ENCODE measurements at regions not wholly inside any gene's neighbourhood (a gene's known extent, or its start where the extent isn't known, plus 50 kb on each side); places are given as distances from the start of the nearest gene placed in this dataset.

DNA sequence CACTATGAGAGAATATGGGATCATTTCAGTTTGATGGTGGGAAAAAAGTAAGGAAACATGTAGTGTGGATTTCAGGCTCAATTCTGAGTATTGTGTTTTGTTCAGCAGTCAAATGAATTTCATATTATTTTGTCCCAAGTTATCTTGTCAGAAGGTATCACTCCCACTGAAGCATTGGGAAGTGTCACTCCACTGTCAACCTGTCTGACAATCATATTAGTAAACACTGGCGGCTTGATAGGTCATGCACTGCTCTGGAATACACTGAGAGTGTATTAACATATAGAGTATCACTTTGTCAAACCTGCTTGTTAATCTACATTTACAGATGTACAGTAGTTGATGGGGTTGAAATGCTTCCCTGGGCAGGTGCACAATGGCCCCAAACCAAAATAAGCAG lies 203.6 kb downstream of the HS3ST3A1 start:
- Mint-ChIP-seq H3K9me3 (peaks cover 0 to 7% (median 2%) of the 10 kb centered on the region in 11 donors), H3K4me1 (peaks cover 0 to 2% (median 0%) of the 10 kb centered on the region in 7 donors), H3K27ac (no peak overlapping the region), H3K4me3 (no peak overlapping the region), H3K27me3 (peaks cover 0 to 13% (median 3%) of the 10 kb centered on the region in 5 donors), H3K36me3 (no peaks in the 10 kb centered on the region)
- Histone ChIP-seq H3K27me3 (ENCODE audit: control insufficient read depth in 2 of 2, insufficient read depth in 2 of 2, low read length in 2 of 2) (peaks cover 0 to 4% of the 10 kb centered on the region in 2 donors), H3K4me1 (ENCODE audit: control insufficient read depth in 2 of 2, insufficient read depth in 2 of 2, low read length in 2 of 2) (no peaks in the 10 kb centered on the region), H3K9me3 (ENCODE audit: control insufficient read depth in 2 of 3, low read length in 3 of 3) (no peaks in the 10 kb centered on the region), H3K36me3 (ENCODE audit: control insufficient read depth in 2 of 3, insufficient read depth in 3 of 3, low read length in 3 of 3) (no peaks in the 10 kb centered on the region), H3K27ac (ENCODE audit: low read depth, low read length) (no peak overlapping the region), H3K4me3 (ENCODE audit: low read length) (no peak overlapping the region)
- ChIA-PET POLR2A (no interaction called here), CTCF (no interaction called here)
- intact Hi-C loops (cut with micrococcal nuclease) = no loop called here
- DNase-seq (no peak), ATAC-seq (no peak)

DNA sequence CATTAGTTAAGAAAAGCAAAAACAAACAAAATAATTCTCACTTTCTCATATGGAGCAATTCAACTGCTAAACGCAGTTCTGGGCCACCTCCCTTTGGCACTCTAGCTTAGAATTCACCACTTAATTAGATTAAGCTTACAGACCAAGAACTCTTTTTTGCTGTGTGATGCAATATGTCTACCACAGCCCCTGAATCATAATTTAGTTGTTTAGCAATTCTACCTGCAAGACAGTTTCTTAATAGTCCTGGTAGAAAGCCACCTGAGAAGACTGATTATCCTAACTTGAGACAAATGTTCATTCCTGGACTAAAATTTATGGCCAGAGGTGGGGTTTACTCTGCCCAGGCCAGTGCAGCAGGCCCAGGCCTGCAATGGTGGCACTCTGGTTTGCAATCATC lies 205.9 kb downstream of the HS3ST3A1 start:
- ChIA-PET CTCF (no interaction called here), POLR2A (no interaction called here)
- H3K4me1 Mint-ChIP-seq = peaks cover 0 to 2% (median 0%) of the 10 kb centered on the region in 7 donors
- peaks cover 0 to 3% (median 2%) of the 10 kb centered on the region in 5 donors for H3K27me3 Mint-ChIP-seq
- Histone ChIP-seq H3K36me3 (ENCODE audit: control insufficient read depth in 2 of 3, insufficient read depth in 3 of 3, low read length in 3 of 3) (no peaks in the 10 kb centered on the region), H3K27me3 (ENCODE audit: control insufficient read depth in 2 of 2, insufficient read depth in 2 of 2, low read length in 2 of 2) (peaks cover 0 to 4% of the 10 kb centered on the region in 2 donors), H3K27ac (ENCODE audit: low read depth, low read length) (no peak overlapping the region), H3K9me3 (ENCODE audit: control insufficient read depth in 2 of 3, low read length in 3 of 3) (no peaks in the 10 kb centered on the region), H3K4me3 (ENCODE audit: low read length) (no peak overlapping the region), H3K4me1 (ENCODE audit: control insufficient read depth in 2 of 2, insufficient read depth in 2 of 2, low read length in 2 of 2) (no peaks in the 10 kb centered on the region)
- H3K27ac Mint-ChIP-seq = no peak overlapping the region
- no peak for DNase-seq
- no peak overlapping the region for H3K4me3 Mint-ChIP-seq
- intact Hi-C loops (cut with micrococcal nuclease) = no loop called here
- H3K9me3 Mint-ChIP-seq = peaks cover 0 to 4% (median 0%) of the 10 kb centered on the region in 11 donors
- no peaks in the 10 kb centered on the region for H3K36me3 Mint-ChIP-seq
- no peak for ATAC-seq

- peaks cover 0 to under 1% (median 0%) of the 10 kb centered on the region in 5 donors for H3K27me3 Mint-ChIP-seq
- no peak overlapping the region for H3K27ac Mint-ChIP-seq
- peaks cover 0 to under 1% (median 0%) of the 10 kb centered on the region in 7 donors for H3K4me1 Mint-ChIP-seq
- H3K9me3 Mint-ChIP-seq = peaks cover 0 to 4% (median 0%) of the 10 kb centered on the region in 11 donors
- H3K36me3 ChIP-seq (ENCODE audit: control insufficient read depth in 2 of 3, insufficient read depth in 3 of 3, low read length in 3 of 3) = no peaks in the 10 kb centered on the region
- H3K36me3 Mint-ChIP-seq = no peaks in the 10 kb centered on the region
- ATAC-seq (no peak), DNase-seq (no peak)
- no peak overlapping the region for H3K4me3 Mint-ChIP-seq
- H3K4me3 ChIP-seq (ENCODE audit: low read length) = no peak overlapping the region
- H3K27ac ChIP-seq (ENCODE audit: low read depth, low read length) = no peak overlapping the region
- intact Hi-C loops (cut with micrococcal nuclease) = no loop called here
- H3K27me3 ChIP-seq (ENCODE audit: control insufficient read depth in 2 of 2, insufficient read depth in 2 of 2, low read length in 2 of 2) = peaks cover 0 to 2% of the 10 kb centered on the region in 2 donors
- POLR2A ChIA-PET = no interaction called here
- CTCF ChIA-PET = no interaction called here
- no peaks in the 10 kb centered on the region for H3K4me1 ChIP-seq (ENCODE audit: control insufficient read depth in 2 of 2, insufficient read depth in 2 of 2, low read length in 2 of 2)
- H3K9me3 ChIP-seq (ENCODE audit: control insufficient read depth in 2 of 3, low read length in 3 of 3) = no peaks in the 10 kb centered on the region
Observed at GRCh38 chr17:13395346-13395745, 206.4 kb downstream of the HS3ST3A1 start.

- Mint-ChIP-seq H3K4me1 (no peaks in the 10 kb centered on the region), H3K27me3 (peaks cover 0 to 6% (median 5%) of the 10 kb centered on the region in 5 donors), H3K36me3 (no peaks in the 10 kb centered on the region), H3K4me3 (no peak overlapping the region), H3K9me3 (peaks cover 0 to 4% (median 0%) of the 10 kb centered on the region in 11 donors), H3K27ac (no peak overlapping the region)
- no peaks in the 10 kb centered on the region for H3K9me3 ChIP-seq (ENCODE audit: control insufficient read depth in 2 of 3, low read length in 3 of 3)
- no peaks in the 10 kb centered on the region for H3K36me3 ChIP-seq (ENCODE audit: control insufficient read depth in 2 of 3, insufficient read depth in 3 of 3, low read length in 3 of 3)
- ChIA-PET CTCF (interaction anchor here (0.5 kb wide), 1 partner anchor 105 kb away, joined by 4 read pairs; no protein-coding TSS in a partner anchor), POLR2A (no interaction called here)
- no peak overlapping the region for H3K4me3 ChIP-seq (ENCODE audit: low read length)
- no peaks in the 10 kb centered on the region for H3K4me1 ChIP-seq (ENCODE audit: control insufficient read depth in 2 of 2, insufficient read depth in 2 of 2, low read length in 2 of 2)
- no peak for DNase-seq
- H3K27ac ChIP-seq (ENCODE audit: low read depth, low read length) = no peak overlapping the region
- no peak for ATAC-seq
- no peaks in the 10 kb centered on the region for H3K27me3 ChIP-seq (ENCODE audit: control insufficient read depth in 2 of 2, insufficient read depth in 2 of 2, low read length in 2 of 2)
- intact Hi-C loops (cut with micrococcal nuclease) = no loop called here
Observed at GRCh38 chr17:13393841-13394710, 207.7 kb downstream of the HS3ST3A1 start.

GRCh38 chr17:13387952-13388351 lies 213.8 kb downstream of the HS3ST3A1 start:
- Histone ChIP-seq H3K4me3 (ENCODE audit: low read length) (no peak overlapping the region), H3K4me1 (ENCODE audit: control insufficient read depth in 2 of 2, insufficient read depth in 2 of 2, low read length in 2 of 2) (no peaks in the 10 kb centered on the region), H3K9me3 (ENCODE audit: control insufficient read depth in 2 of 3, low read length in 3 of 3) (no peaks in the 10 kb centered on the region), H3K27me3 (ENCODE audit: control insufficient read depth in 2 of 2, insufficient read depth in 2 of 2, low read length in 2 of 2) (no peaks in the 10 kb centered on the region), H3K27ac (ENCODE audit: low read depth, low read length) (no peak overlapping the region), H3K36me3 (ENCODE audit: control insufficient read depth in 2 of 3, insufficient read depth in 3 of 3, low read length in 3 of 3) (no peaks in the 10 kb centered on the region)
- CTCF ChIA-PET = no interaction called here
- Mint-ChIP-seq H3K27me3 (peaks cover 0 to 12% (median 10%) of the 10 kb centered on the region in 5 donors), H3K36me3 (no peaks in the 10 kb centered on the region), H3K4me1 (peaks cover 0 to 2% (median 0%) of the 10 kb centered on the region in 7 donors), H3K27ac (no peak overlapping the region), H3K9me3 (no peaks in the 10 kb centered on the region), H3K4me3 (no peak overlapping the region)
- intact Hi-C loops (cut with micrococcal nuclease) = no loop called here
- ATAC-seq = no peak
- no peak for DNase-seq
- POLR2A ChIA-PET = no interaction called here

GRCh38 chr17:13387236-13387635 lies 214.5 kb downstream of the HS3ST3A1 start:
- Histone ChIP-seq H3K9me3 (ENCODE audit: control insufficient read depth in 2 of 3, low read length in 3 of 3) (no peaks in the 10 kb centered on the region), H3K27me3 (ENCODE audit: control insufficient read depth in 2 of 2, insufficient read depth in 2 of 2, low read length in 2 of 2) (no peaks in the 10 kb centered on the region), H3K4me1 (ENCODE audit: control insufficient read depth in 2 of 2, insufficient read depth in 2 of 2, low read length in 2 of 2) (no peaks in the 10 kb centered on the region), H3K4me3 (ENCODE audit: low read length) (no peak overlapping the region), H3K27ac (ENCODE audit: low read depth, low read length) (no peak overlapping the region), H3K36me3 (ENCODE audit: control insufficient read depth in 2 of 3, insufficient read depth in 3 of 3, low read length in 3 of 3) (no peaks in the 10 kb centered on the region)
- POLR2A ChIA-PET = interaction anchor here (0.6 kb wide), 1 partner anchor 802 kb away, joined by 4 read pairs; no protein-coding TSS in a partner anchor
- intact Hi-C loops (cut with micrococcal nuclease) = no loop called here
- Mint-ChIP-seq H3K4me1 (peaks cover 0 to 2% (median 0%) of the 10 kb centered on the region in 7 donors), H3K36me3 (no peaks in the 10 kb centered on the region), H3K27me3 (peaks cover 0 to 12% (median 10%) of the 10 kb centered on the region in 5 donors), H3K4me3 (no peak overlapping the region), H3K27ac (no peak overlapping the region), H3K9me3 (no peaks in the 10 kb centered on the region)
- no peak for ATAC-seq
- CTCF ChIA-PET = no interaction called here
- DNase-seq = no peak

- H3K27me3 Mint-ChIP-seq = peaks cover 0 to 12% (median 10%) of the 10 kb centered on the region in 5 donors
- Histone ChIP-seq H3K27me3 (ENCODE audit: control insufficient read depth in 2 of 2, insufficient read depth in 2 of 2, low read length in 2 of 2) (no peaks in the 10 kb centered on the region), H3K4me1 (ENCODE audit: control insufficient read depth in 2 of 2, insufficient read depth in 2 of 2, low read length in 2 of 2) (no peaks in the 10 kb centered on the region), H3K4me3 (ENCODE audit: low read length) (no peak overlapping the region), H3K27ac (ENCODE audit: low read depth, low read length) (no peak overlapping the region), H3K9me3 (ENCODE audit: control insufficient read depth in 2 of 3, low read length in 3 of 3) (no peaks in the 10 kb centered on the region), H3K36me3 (ENCODE audit: control insufficient read depth in 2 of 3, insufficient read depth in 3 of 3, low read length in 3 of 3) (no peaks in the 10 kb centered on the region)
- peaks cover 0 to 2% (median 0%) of the 10 kb centered on the region in 11 donors for H3K9me3 Mint-ChIP-seq
- no peak overlapping the region for H3K4me3 Mint-ChIP-seq
- ATAC-seq = peak; percentile 68
- no peaks in the 10 kb centered on the region for H3K36me3 Mint-ChIP-seq
- no peak for DNase-seq
- intact Hi-C loops (cut with micrococcal nuclease) = no loop called here
- peaks cover 0 to 5% (median 0%) of the 10 kb centered on the region in 7 donors for H3K4me1 Mint-ChIP-seq
- H3K27ac Mint-ChIP-seq = no peak overlapping the region
- CTCF ChIA-PET = no interaction called here
- POLR2A ChIA-PET = no interaction called here
Observed at GRCh38 chr17:13385481-13385911, 216.2 kb downstream of the HS3ST3A1 start.

Measured in naive thymus-derived CD4-positive, alpha-beta T cell (primary cell).